GM12873 (cell line): ENCODE measurements at regions not wholly inside any gene's neighbourhood (a gene's known extent, or its start where the extent isn't known, plus 50 kb on each side); places are given as distances from the start of the nearest gene placed in this dataset.

ENCODE experiments used
- TF ChIP-seq, protein P1 (sequence below): IDR thresholded peaks from 2 replicates; pipeline ENCODE4 v1.5.1; 2012; ENCODE audit warnings: low read depth, mild to moderate bottlenecking, moderate library complexity, low read length, control low read depth; ENCODE audit not compliant: insufficient read depth; ENCODE audit errors: missing control alignments

DNA sequence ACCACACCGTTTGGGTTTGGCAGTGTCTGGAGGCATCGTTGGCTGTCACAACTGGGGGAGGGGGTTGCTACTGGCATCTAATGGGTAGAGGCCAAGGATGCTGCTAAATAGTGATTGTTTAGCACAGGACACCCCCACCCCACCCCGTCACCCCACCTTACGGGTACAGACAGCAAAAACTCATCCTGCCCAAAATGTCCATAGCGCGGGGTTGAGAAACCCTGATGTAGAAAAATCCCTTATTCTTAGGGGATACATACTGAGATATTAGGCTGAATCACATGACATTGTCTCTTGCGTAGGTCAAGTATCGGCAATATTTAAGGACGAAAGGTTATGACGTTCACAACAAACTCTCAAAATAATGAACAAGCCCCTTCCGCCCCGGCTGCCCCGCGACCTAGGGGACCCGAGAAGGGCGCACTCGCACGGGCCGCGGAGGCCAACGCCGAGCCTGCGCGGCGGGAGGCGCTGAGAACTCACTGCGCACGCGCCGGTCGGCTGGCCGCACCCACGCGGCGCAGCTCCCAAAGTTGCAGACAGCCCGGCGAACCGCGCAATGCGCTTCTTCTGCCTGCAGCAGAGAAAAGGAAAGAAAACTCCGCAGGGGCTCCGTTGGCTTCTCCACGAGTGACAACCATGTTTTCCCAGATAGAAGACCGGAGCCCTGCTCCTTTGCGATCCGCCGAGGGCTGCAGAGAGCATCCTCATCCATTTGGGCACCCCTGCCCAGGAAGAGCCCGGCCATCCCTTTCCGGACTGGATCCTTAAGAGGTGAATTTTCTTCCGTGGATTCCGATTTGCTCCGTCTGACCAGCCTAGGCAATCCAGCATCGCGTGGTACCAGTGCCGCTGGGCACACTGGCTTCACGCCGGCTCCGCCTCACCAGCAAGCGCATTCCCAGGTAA lies 136.8 kb upstream of the CCDC54 start:
- TF ChIP-seq, protein P1, sequence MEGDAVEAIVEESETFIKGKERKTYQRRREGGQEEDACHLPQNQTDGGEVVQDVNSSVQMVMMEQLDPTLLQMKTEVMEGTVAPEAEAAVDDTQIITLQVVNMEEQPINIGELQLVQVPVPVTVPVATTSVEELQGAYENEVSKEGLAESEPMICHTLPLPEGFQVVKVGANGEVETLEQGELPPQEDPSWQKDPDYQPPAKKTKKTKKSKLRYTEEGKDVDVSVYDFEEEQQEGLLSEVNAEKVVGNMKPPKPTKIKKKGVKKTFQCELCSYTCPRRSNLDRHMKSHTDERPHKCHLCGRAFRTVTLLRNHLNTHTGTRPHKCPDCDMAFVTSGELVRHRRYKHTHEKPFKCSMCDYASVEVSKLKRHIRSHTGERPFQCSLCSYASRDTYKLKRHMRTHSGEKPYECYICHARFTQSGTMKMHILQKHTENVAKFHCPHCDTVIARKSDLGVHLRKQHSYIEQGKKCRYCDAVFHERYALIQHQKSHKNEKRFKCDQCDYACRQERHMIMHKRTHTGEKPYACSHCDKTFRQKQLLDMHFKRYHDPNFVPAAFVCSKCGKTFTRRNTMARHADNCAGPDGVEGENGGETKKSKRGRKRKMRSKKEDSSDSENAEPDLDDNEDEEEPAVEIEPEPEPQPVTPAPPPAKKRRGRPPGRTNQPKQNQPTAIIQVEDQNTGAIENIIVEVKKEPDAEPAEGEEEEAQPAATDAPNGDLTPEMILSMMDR, result no peak

DNA sequence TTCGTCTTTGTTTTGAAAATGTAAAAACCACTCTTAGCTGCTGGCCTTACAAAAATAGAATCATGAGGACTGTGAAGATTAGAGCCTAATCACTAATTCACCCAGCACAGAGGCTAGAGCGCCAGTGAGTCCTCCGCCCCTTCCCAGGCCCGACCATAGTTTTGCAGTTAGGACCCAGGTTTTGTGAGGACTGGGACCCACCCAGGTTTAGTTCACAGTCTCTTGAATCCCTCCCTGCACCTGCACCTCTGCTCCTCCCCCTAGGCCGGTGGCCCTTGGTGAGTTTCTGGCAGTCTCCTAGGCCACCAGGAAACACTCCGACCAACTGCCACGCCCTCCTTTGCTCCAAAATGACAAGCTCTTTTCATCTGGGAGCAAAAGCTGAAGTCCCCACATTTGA lies 136.0 kb upstream of the CCDC54 start:
- TF ChIP-seq, protein P1, result no peak

DNA sequence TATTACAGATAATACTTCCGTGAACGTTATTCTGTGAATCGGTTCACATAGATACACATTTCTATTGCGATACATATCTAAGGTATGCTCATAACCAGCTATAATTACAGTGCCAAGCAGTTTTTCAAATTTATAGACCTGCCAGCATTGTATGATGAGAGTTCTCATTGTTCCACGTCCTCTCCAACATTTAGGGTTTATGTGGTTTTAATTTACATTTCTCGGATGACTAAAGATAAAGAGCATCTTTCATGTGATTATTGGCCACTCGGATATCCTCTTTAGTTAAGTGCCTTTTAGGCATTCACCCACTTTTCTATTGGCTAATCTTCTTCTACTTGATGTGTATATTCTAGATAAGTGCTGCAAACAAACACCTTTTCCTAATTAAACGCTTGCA lies 134.7 kb upstream of the CCDC54 start:
- TF ChIP-seq, protein P1, result no peak

- TF ChIP-seq, protein P1, result no peak
Measured at GRCh38 chr3:107247116-107247515, 130.1 kb upstream of the CCDC54 start.

GRCh38 chr3:107249132-107249531 lies 128.1 kb upstream of the CCDC54 start:
- TF ChIP-seq, protein P1, result no peak

GRCh38 chr3:107250221-107250620 lies 127.0 kb upstream of the CCDC54 start:
- TF ChIP-seq, protein P1, result no peak

- TF ChIP-seq, protein P1, result no peak
Measured at GRCh38 chr3:107251819-107252218, 125.4 kb upstream of the CCDC54 start.
